NCI-H2196 (cell line): ENCODE measurements at regions not wholly inside any gene's neighbourhood (a gene's known extent, or its start where the extent isn't known, plus 50 kb on each side); places are given as distances from the start of the nearest gene placed in this dataset.

Experiments used
- DNase-seq: peaks from one replicate; lab custom pipeline; 2025; ENCODE audit not compliant: unreplicated experiment; lab: John Stamatoyannopoulos, UW

GRCh38 chr10:131727560-131727959 is 173.2 kb upstream of the PPP2R2D start:
- no peak for DNase-seq

- no peak for DNase-seq
Measured at GRCh38 chr10:131728286-131729228, 172.3 kb upstream of the PPP2R2D start.

- DNase-seq, result no peak
Measured at GRCh38 chr10:131729361-131729760, 171.4 kb upstream of the PPP2R2D start.

GRCh38 chr10:131729938-131730660 is 170.7 kb upstream of the PPP2R2D start:
- DNase-seq, result no peak

GRCh38 chr10:131730771-131731497 is 169.9 kb upstream of the PPP2R2D start:
- no peak for DNase-seq

GRCh38 chr10:131731780-131732630 is 168.8 kb upstream of the PPP2R2D start:
- DNase-seq, result no peak

GRCh38 chr10:131732631-131733127 is 168.1 kb upstream of the PPP2R2D start:
- DNase-seq, result no peak

GRCh38 chr10:131733596-131733995 is 167.2 kb upstream of the PPP2R2D start:
- no peak for DNase-seq

- no peak for DNase-seq
Measured at GRCh38 chr10:131735577-131735976, 165.2 kb upstream of the PPP2R2D start.

- DNase-seq, result no peak
Measured at GRCh38 chr10:131736321-131736980, 164.4 kb upstream of the PPP2R2D start.

- no peak for DNase-seq
Measured at GRCh38 chr10:131737543-131738395, 163.0 kb upstream of the PPP2R2D start.

- DNase-seq, result no peak
Measured at GRCh38 chr10:131738396-131738735, 162.4 kb upstream of the PPP2R2D start.

- no peak for DNase-seq
Measured at GRCh38 chr10:131739206-131739605, 161.6 kb upstream of the PPP2R2D start.

- DNase-seq, result no peak
Measured at GRCh38 chr10:131742500-131742951, 158.3 kb upstream of the PPP2R2D start.

GRCh38 chr10:131743190-131744151 is 157.3 kb upstream of the PPP2R2D start:
- DNase-seq, result no peak

GRCh38 chr10:131744346-131744745 is 156.5 kb upstream of the PPP2R2D start:
- no peak for DNase-seq

GRCh38 chr10:131745591-131745990 is 155.2 kb upstream of the PPP2R2D start:
- DNase-seq, result no peak

- DNase-seq, result no peak
Measured at GRCh38 chr10:131746241-131746711, 154.5 kb upstream of the PPP2R2D start.
